Stimulated activated naive CD8-positive, alpha-beta T cell treated with anti-CD3 and anti-CD28 coated beads, Interleukin-15, amount 100 ng/mL, for 72 hours (primary cell): ENCODE measurements at regions not wholly inside any gene's neighbourhood (a gene's known extent, or its start where the extent isn't known, plus 50 kb on each side); places are given as distances from the start of the nearest gene placed in this dataset.

Source experiments
- ATAC-seq: fragments of 150-1000 bp; cut with Tn5 transposase; 2 replicates; pipeline ENCODE4 v1.10.0; 2021; ENCODE audit warnings: mild to moderate bottlenecking, moderate library complexity
- DNase-seq, 2 donors: peaks; one replicate each; pipeline ENCODE4 v3.0.0; 2021 to 2022
- H3K27ac Mint-ChIP-seq, 2 donors: one replicate each; pipeline ENCODE4 v1.8.0; 2022; ENCODE audit warnings: mild to moderate bottlenecking in 2 of 2, mixed read lengths in 2 of 2, moderate library complexity in 2 of 2
- H3K27me3 Mint-ChIP-seq: one replicate; pipeline ENCODE4 v1.8.0; 2022; ENCODE audit warnings: mixed read lengths
- H3K4me1 Mint-ChIP-seq: one replicate; pipeline ENCODE4 v1.8.0; 2022; ENCODE audit warnings: mild to moderate bottlenecking, mixed read lengths
- H3K4me3 Mint-ChIP-seq, 2 donors: one replicate each; pipeline ENCODE4 v1.8.0; 2022; ENCODE audit warnings: mild to moderate bottlenecking in 2 of 2, mixed read lengths in 2 of 2, moderate library complexity in 1 of 2
- H3K9me3 Mint-ChIP-seq, 2 donors: one replicate each; pipeline ENCODE4 v1.8.0; 2022; ENCODE audit warnings: mixed read lengths in 2 of 2

GRCh38 chr19:42662712-42663111, 68.0 kb upstream of the CEACAM8 start:
- H3K27ac Mint-ChIP-seq = no peak overlapping the region
- no peak for ATAC-seq
- no peaks in the 10 kb centered on the region for H3K4me1 Mint-ChIP-seq
- DNase-seq = no peak
- H3K9me3 Mint-ChIP-seq = peaks cover 0 to 8% of the 10 kb centered on the region in 2 donors
- peaks cover 18% of the 10 kb centered on the region for H3K27me3 Mint-ChIP-seq
- H3K4me3 Mint-ChIP-seq = no peak overlapping the region

GRCh38 chr19:42660353-42660752, 65.6 kb upstream of the CEACAM8 start:
- DNase-seq (no peak), ATAC-seq (no peak)
- no peak overlapping the region for H3K4me3 Mint-ChIP-seq
- H3K27me3 Mint-ChIP-seq = peaks cover 8% of the 10 kb centered on the region
- H3K4me1 Mint-ChIP-seq = no peaks in the 10 kb centered on the region
- H3K9me3 Mint-ChIP-seq = peaks cover 0 to 8% of the 10 kb centered on the region in 2 donors
- no peak overlapping the region for H3K27ac Mint-ChIP-seq

DNA sequence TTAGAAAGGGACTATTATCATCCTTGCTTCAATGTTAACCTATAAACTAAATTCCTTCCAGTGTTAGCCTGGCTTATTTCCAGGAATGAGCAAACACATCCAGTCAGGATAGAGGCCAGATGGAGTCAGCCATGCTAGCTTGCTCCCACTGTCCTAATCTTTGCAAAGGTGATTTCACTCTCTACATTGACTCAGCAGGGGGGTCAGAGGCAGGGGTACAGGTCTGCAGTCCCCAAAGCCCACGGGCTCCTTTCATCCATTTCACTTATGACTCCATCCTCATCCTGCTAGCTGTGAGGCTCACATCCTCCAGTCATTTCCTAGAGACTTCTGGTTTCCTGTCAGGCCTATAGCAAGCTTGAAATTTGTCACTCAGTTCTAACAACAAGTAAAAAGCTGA, 63.4 kb upstream of the CEACAM8 start:
- DNase-seq = no peak
- H3K4me1 Mint-ChIP-seq = no peaks in the 10 kb centered on the region
- ATAC-seq = peak; percentile 71
- no peak overlapping the region for H3K4me3 Mint-ChIP-seq
- H3K27ac Mint-ChIP-seq = no peak overlapping the region
- H3K9me3 Mint-ChIP-seq = peaks cover 0 to 8% of the 10 kb centered on the region in 2 donors
- peaks cover 15% of the 10 kb centered on the region for H3K27me3 Mint-ChIP-seq

- Mint-ChIP-seq H3K4me3 (no peak overlapping the region), H3K27me3 (peaks cover 19% of the 10 kb centered on the region), H3K4me1 (no peaks in the 10 kb centered on the region), H3K27ac (no peak overlapping the region), H3K9me3 (peaks cover 0 to 8% of the 10 kb centered on the region in 2 donors)
- ATAC-seq (peak; percentile 54), DNase-seq (no peak)
These were observed 62.8 kb upstream of the CEACAM8 start for GRCh38 chr19:42657556-42657955.

DNA sequence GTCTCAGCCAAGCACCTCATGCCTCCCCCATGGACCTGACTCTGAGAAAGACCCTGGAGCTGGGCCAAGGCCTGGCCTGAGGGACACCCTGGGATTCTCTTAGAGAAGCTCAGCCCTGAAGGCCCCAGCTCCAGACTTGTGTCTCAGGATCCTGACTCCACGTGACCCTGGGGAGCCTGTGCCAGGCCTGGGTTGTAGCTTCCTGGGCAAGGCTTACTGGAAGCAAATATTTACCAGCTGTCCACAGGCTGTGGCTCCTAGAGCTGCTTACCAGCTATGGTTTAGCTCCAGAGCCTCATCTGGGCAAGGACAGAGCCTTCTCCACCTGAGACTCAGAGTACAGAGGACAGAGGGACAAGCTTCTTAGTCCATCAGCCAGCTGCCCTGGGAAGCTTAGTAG, 61.0 kb upstream of the CEACAM8 start:
- H3K9me3 Mint-ChIP-seq = peaks cover 0 to 8% of the 10 kb centered on the region in 2 donors
- H3K4me3 Mint-ChIP-seq = no peak overlapping the region
- ATAC-seq (no peak), DNase-seq (no peak)
- H3K27me3 Mint-ChIP-seq = peaks cover 24% of the 10 kb centered on the region
- H3K27ac Mint-ChIP-seq = no peak overlapping the region
- no peaks in the 10 kb centered on the region for H3K4me1 Mint-ChIP-seq

GRCh38 chr19:42653841-42654240, 59.1 kb upstream of the CEACAM8 start:
- H3K4me1 Mint-ChIP-seq = no peaks in the 10 kb centered on the region
- peaks cover 33% of the 10 kb centered on the region for H3K27me3 Mint-ChIP-seq
- H3K27ac Mint-ChIP-seq = no peak overlapping the region
- ATAC-seq (no peak), DNase-seq (no peak)
- H3K9me3 Mint-ChIP-seq = peaks cover 0 to 2% of the 10 kb centered on the region in 2 donors
- H3K4me3 Mint-ChIP-seq = no peak overlapping the region

GRCh38 chr19:42652021-42652420, 57.3 kb upstream of the CEACAM8 start:
- DNase-seq (no peak), ATAC-seq (no peak)
- no peaks in the 10 kb centered on the region for H3K4me1 Mint-ChIP-seq
- H3K27ac Mint-ChIP-seq = no peak overlapping the region
- H3K4me3 Mint-ChIP-seq = no peak overlapping the region
- no peaks in the 10 kb centered on the region for H3K9me3 Mint-ChIP-seq
- H3K27me3 Mint-ChIP-seq = peaks cover 33% of the 10 kb centered on the region
